GM12801 (cell line): ENCODE measurements at regions not wholly inside any gene's neighbourhood (a gene's known extent, or its start where the extent isn't known, plus 50 kb on each side); places are given as distances from the start of the nearest gene placed in this dataset.

Experiments used
- CTCF ChIP-seq: IDR thresholded peaks from one replicate; pipeline ENCODE4 v1.5.1; 2011; ENCODE audit warnings: control low read depth; ENCODE audit not compliant: insufficient read length; ENCODE audit errors: extremely low read depth

- no peak for TF ChIP-seq CTCF
Observed at GRCh38 chr7:25765110-25765655, 386.8 kb upstream of the NFE2L3 start.

GRCh38 chr7:25770235-25770634 is 381.8 kb upstream of the NFE2L3 start:
- TF ChIP-seq CTCF, result no peak

GRCh38 chr7:25770670-25771069 is 381.3 kb upstream of the NFE2L3 start:
- no peak for TF ChIP-seq CTCF

- no peak for TF ChIP-seq CTCF
Observed at GRCh38 chr7:25771491-25771890, 380.5 kb upstream of the NFE2L3 start.

- TF ChIP-seq CTCF, result no peak
Observed at GRCh38 chr7:25772802-25773201, 379.2 kb upstream of the NFE2L3 start.

- no peak for TF ChIP-seq CTCF
Observed at GRCh38 chr7:25774675-25775074, 377.3 kb upstream of the NFE2L3 start.

- no peak for TF ChIP-seq CTCF
Observed at GRCh38 chr7:25775570-25775969, 376.4 kb upstream of the NFE2L3 start.
